Mucosa of descending colon (tissue), 3 donors: ENCODE measurements at regions not wholly inside any gene's neighbourhood (a gene's known extent, or its start where the extent isn't known, plus 50 kb on each side); places are given as distances from the start of the nearest gene placed in this dataset.

ENCODE experiments used
- ATAC-seq: fragments of 200-7000 bp; cut with Tn5 transposase; one replicate; pipeline ENCODE4 v1.9.1; 2020; ENCODE audit warnings: mild to moderate bottlenecking, moderate library complexity
- DNase-seq, 3 donors: peaks; one replicate each; pipeline ENCODE4 v3.0.0-alpha.2; 2020
- H3K36me3 ChIP-seq: fragments of 200-600 bp; one replicate; pipeline ENCODE4 v1.8.0; 2021; ENCODE audit warnings: low read depth, mild to moderate bottlenecking
- H3K4me1 ChIP-seq: fragments of 200-600 bp; one replicate; pipeline ENCODE4 v1.8.0; 2021; ENCODE audit warnings: low read depth, mild to moderate bottlenecking
- H3K4me3 ChIP-seq: fragments of 200-600 bp; one replicate; pipeline ENCODE4 v1.8.0; 2021; ENCODE audit warnings: mild to moderate bottlenecking
- H3K9me3 ChIP-seq: fragments of 200-600 bp; one replicate; pipeline ENCODE4 v1.8.0; 2021; ENCODE audit warnings: mild to moderate bottlenecking
- intact Hi-C, 2 donors: fragments of 100-400 bp; cut with DNase I in 1 of 2; cut with micrococcal nuclease in 1 of 2; formaldehyde crosslinking; loops; one replicate each; pipeline versions ENCODE4 v1.11.0 to v1.11.1; 2022; cut with DNase I, micrococcal nuclease
- TF ChIP-seq, protein P1 (sequence below): fragments of 200-600 bp; IDR thresholded peaks from one replicate; pipeline ENCODE4 v1.8.0; 2022; ENCODE audit warnings: antibody characterized with exemption, mild to moderate bottlenecking
- donor health status: DM: no; HTN: no; CAD: no; lungs with moderate emphysema.
- donor health status: DM: no; HTN: no; CAD: no.
- donor health status: DM: no; HTN: yes; CAD: no.

GRCh38 chr5:158032246-158032645 lies 173.3 kb upstream of the CLINT1 start:
- no peaks in the 10 kb centered on the region for H3K4me1 ChIP-seq
- no peaks in the 10 kb centered on the region for H3K9me3 ChIP-seq
- no peaks in the 10 kb centered on the region for H3K36me3 ChIP-seq
- DNase-seq (no peak), ATAC-seq (no peak)
- TF ChIP-seq, protein P1, sequence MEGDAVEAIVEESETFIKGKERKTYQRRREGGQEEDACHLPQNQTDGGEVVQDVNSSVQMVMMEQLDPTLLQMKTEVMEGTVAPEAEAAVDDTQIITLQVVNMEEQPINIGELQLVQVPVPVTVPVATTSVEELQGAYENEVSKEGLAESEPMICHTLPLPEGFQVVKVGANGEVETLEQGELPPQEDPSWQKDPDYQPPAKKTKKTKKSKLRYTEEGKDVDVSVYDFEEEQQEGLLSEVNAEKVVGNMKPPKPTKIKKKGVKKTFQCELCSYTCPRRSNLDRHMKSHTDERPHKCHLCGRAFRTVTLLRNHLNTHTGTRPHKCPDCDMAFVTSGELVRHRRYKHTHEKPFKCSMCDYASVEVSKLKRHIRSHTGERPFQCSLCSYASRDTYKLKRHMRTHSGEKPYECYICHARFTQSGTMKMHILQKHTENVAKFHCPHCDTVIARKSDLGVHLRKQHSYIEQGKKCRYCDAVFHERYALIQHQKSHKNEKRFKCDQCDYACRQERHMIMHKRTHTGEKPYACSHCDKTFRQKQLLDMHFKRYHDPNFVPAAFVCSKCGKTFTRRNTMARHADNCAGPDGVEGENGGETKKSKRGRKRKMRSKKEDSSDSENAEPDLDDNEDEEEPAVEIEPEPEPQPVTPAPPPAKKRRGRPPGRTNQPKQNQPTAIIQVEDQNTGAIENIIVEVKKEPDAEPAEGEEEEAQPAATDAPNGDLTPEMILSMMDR, result no peak
- no peak overlapping the region for H3K4me3 ChIP-seq
- intact Hi-C loops, result no loop called here

GRCh38 chr5:158027806-158028775 lies 169.1 kb upstream of the CLINT1 start:
- H3K9me3 ChIP-seq, result no peaks in the 10 kb centered on the region
- no peak overlapping the region for H3K4me3 ChIP-seq
- ATAC-seq (peak; percentile 63), DNase-seq (peak in 1 of 3 donors; percentile 76)
- H3K36me3 ChIP-seq, result no peaks in the 10 kb centered on the region
- TF ChIP-seq, protein P1, result no peak
- peaks cover 2% of the 10 kb centered on the region for H3K4me1 ChIP-seq
- intact Hi-C loops, result no loop called here

GRCh38 chr5:158026304-158027031 lies 167.5 kb upstream of the CLINT1 start:
- TF ChIP-seq, protein P1, result no peak
- Histone ChIP-seq H3K9me3 (no peaks in the 10 kb centered on the region), H3K36me3 (no peaks in the 10 kb centered on the region), H3K4me3 (no peak overlapping the region), H3K4me1 (peaks cover 5% of the 10 kb centered on the region)
- DNase-seq (no peak), ATAC-seq (no peak)
- intact Hi-C loops, result no loop called here

DNA sequence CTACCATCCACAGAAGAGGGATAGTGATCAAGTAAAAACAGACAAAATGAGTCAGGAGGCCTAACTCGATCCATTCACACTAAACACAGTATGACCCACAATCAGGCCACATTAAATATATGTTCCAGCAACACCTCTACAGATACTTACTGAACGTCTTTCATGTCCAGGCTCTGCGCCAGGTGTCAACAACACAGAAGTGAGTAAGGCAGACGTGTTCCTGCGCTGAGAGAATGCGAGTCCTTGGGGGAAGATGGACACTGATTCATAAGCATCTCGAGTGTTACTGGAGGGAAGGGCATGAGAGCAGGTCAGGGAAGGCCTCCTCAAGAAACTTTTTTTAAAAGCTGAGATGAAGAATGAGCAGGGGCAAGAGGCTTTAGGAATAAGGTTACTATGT lies 164.3 kb upstream of the CLINT1 start:
- Histone ChIP-seq H3K4me3 (no peak overlapping the region), H3K36me3 (no peaks in the 10 kb centered on the region), H3K9me3 (no peaks in the 10 kb centered on the region), H3K4me1 (peaks cover 5% of the 10 kb centered on the region)
- intact Hi-C loops, result no loop called here
- ATAC-seq (peak; percentile 75), DNase-seq (peak; percentile 40 to 48 (median 41))
- TF ChIP-seq, protein P1, result no peak

DNA sequence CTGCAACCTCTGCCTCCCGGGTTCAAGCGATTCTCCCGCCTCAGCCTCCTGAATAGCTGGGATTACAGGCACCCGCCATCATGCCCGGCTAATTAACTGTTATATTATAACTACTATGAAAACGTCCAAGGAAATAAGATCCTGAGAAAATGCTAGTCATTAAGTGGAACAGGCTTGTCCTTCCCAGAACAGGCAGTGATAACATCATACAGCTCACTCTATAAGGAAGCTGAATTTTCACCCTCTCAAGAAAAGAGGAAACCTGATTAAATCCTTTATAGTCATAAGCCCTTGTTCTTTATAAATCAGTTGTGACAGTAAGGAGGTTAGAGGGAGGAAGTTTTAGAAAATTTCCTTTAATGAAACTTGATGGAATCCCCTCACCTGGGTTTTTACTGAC lies 163.9 kb upstream of the CLINT1 start:
- TF ChIP-seq, protein P1, result no peak
- Histone ChIP-seq H3K4me3 (no peak overlapping the region), H3K4me1 (peaks cover 5% of the 10 kb centered on the region), H3K9me3 (no peaks in the 10 kb centered on the region), H3K36me3 (no peaks in the 10 kb centered on the region)
- peak in 1 of 3 donors; percentile 33 for DNase-seq
- intact Hi-C loops, result no loop called here
- ATAC-seq, result peak; percentile 71
